GM23338 (cell line): ENCODE measurements at regions not wholly inside any gene's neighbourhood (a gene's known extent, or its start where the extent isn't known, plus 50 kb on each side); places are given as distances from the start of the nearest gene placed in this dataset.
A peak's percentile ranks its signal among the peaks of the same experiment; 100 is the strongest.
"Not testable (repeated sequence)": the region's sequence is repeated elsewhere in the genome, so short reads cannot be mapped to it uniquely, and the experiment has no call there.

Experiments used
- ATAC-seq: fragments of 200-7000 bp; cut with Tn5 transposase; 3 replicates; pipeline ENCODE4 v1.9.1; 2020
- DNase-seq: peaks from one replicate; pipeline ENCODE4 v3.0.0-alpha.2; 2015; ENCODE audit warnings: low spot score
- H2AFZ ChIP-seq: fragments of 200-600 bp; sonication (generic); 2 replicates; pipeline ENCODE4 v1.8.0; 2016; ENCODE audit warnings: antibody characterized with exemption, mild to moderate bottlenecking, moderate library complexity
- H3F3A ChIP-seq: fragments of 200-600 bp; sonication (generic); replicated peaks from 2 replicates; pipeline ENCODE4 v1.8.0; 2017; ENCODE audit warnings: antibody characterized with exemption, mixed run types, low read depth
- H3K27ac ChIP-seq: fragments of 200-600 bp; sonication (generic); 2 replicates; pipeline ENCODE4 v1.6.1; 2016; ENCODE audit warnings: low read depth
- H3K27me3 ChIP-seq: fragments of 200-600 bp; sonication (generic); 2 replicates; pipeline ENCODE4 v1.8.0; 2016; ENCODE audit warnings: mild to moderate bottlenecking, mixed run types, moderate library complexity; ENCODE audit not compliant: insufficient read depth
- H3K36me3 ChIP-seq: fragments of 200-600 bp; sonication (generic); 2 replicates; pipeline ENCODE4 v1.8.0; 2016; ENCODE audit warnings: mild to moderate bottlenecking; ENCODE audit not compliant: insufficient read depth
- H3K4me1 ChIP-seq: fragments of 200-600 bp; sonication (generic); 2 replicates; pipeline ENCODE4 v1.8.0; 2016; ENCODE audit warnings: mild to moderate bottlenecking, moderate library complexity; ENCODE audit not compliant: insufficient read depth
- H3K4me2 ChIP-seq: fragments of 200-600 bp; sonication (generic); 2 replicates; pipeline ENCODE4 v1.7.1; 2017; ENCODE audit warnings: mixed run types
- H3K4me3 ChIP-seq: fragments of 200-600 bp; sonication (generic); 2 replicates; pipeline ENCODE4 v1.6.1; 2016; ENCODE audit warnings: mixed run types
- H3K79me2 ChIP-seq: fragments of 200-600 bp; sonication (generic); replicated peaks from 2 replicates; pipeline ENCODE4 v1.8.0; 2017; ENCODE audit warnings: mild to moderate bottlenecking; ENCODE audit not compliant: insufficient read depth
- H3K9me2 ChIP-seq: fragments of 200-600 bp; sonication (generic); 2 replicates; pipeline ENCODE4 v1.8.0; 2017; ENCODE audit not compliant: insufficient read depth
- H4K20me1 ChIP-seq: fragments of 200-600 bp; sonication (generic); replicated peaks from 2 replicates; pipeline ENCODE4 v1.8.0; 2017; ENCODE audit warnings: mild to moderate bottlenecking; ENCODE audit not compliant: insufficient read depth
- H3K27ac Mint-ChIP-seq: 2 replicates; pipeline ENCODE4 v1.8.0; 2020; ENCODE audit warnings: inconsistent platforms, mild to moderate bottlenecking, moderate library complexity, mixed read lengths
- H3K27me3 Mint-ChIP-seq: 3 replicates; pipeline ENCODE4 v1.8.0; 2022; ENCODE audit warnings: low read depth, mild to moderate bottlenecking, moderate library complexity, mixed read lengths, inconsistent platforms; ENCODE audit not compliant: insufficient read depth, poor library complexity
- H3K36me3 Mint-ChIP-seq: 3 replicates; pipeline ENCODE4 v1.8.0; 2021; ENCODE audit warnings: low read depth, mild to moderate bottlenecking, inconsistent platforms, moderate library complexity, mixed read lengths
- H3K4me1 Mint-ChIP-seq: 3 replicates; pipeline ENCODE4 v1.8.0; 2020; ENCODE audit warnings: mild to moderate bottlenecking, inconsistent platforms, mixed read lengths
- H3K4me3 Mint-ChIP-seq: 3 replicates; pipeline ENCODE4 v1.8.0; 2021; ENCODE audit warnings: moderate library complexity, mild to moderate bottlenecking, inconsistent platforms, mixed read lengths
- H3K9me3 Mint-ChIP-seq: 3 replicates; pipeline ENCODE4 v1.8.0; 2020; ENCODE audit warnings: moderate library complexity, mild to moderate bottlenecking, inconsistent platforms, mixed read lengths
- EZH2phosphoT487 ChIP-seq: fragments of 200-600 bp; sonication (generic); IDR thresholded peaks from one replicate; pipeline ENCODE4 v1.8.1; 2018; ENCODE audit warnings: antibody characterized with exemption; ENCODE audit not compliant: unreplicated experiment
- NANOG ChIP-seq: IDR thresholded peaks from 2 replicates; pipeline ENCODE4 v1.6.1; 2016; ENCODE audit warnings: antibody characterized with exemption, borderline replicate concordance
- ZNF114 ChIP-seq: fragments of 250-450 bp; sonication (Bioruptor Pico); IDR thresholded peaks from 2 replicates; pipeline ENCODE4 v1.5.0; 2020; ENCODE audit warnings: mild to moderate bottlenecking, moderate library complexity
- TF ChIP-seq, protein P1 (sequence below), 2 experiments: fragments of 200-600 bp in 1 of 2; sonication (generic) in 1 of 2; conservative IDR thresholded peaks; 2 replicates each; pipeline versions ENCODE4 v1.5.1 to v1.6.1; 2016 to 2017; ENCODE audit warnings: antibody characterized with exemption in 2 of 2, low read depth in 2 of 2, mild to moderate bottlenecking in 2 of 2, moderate library complexity in 1 of 2

DNA sequence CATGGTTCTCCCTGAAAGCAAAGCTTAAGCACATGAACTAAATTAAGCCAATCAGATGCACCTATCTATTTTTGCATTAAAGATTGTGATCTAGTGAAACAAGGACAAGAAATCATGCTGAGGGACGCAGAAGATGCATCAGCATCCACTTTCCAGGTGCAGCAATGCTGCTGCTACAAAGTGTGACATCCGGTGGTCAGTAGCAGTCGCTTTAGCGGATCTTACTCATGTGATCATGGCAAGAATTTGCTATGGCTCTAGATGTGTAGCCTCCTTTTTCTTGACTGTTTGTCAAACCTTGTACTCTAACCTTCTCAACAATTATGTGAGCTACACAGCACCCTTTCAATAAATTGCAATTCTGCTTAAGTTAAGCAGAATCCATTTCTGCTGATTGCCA lies 126.8 kb upstream of the SMLR1 start:
- Histone ChIP-seq H3K4me3 (no peak overlapping the region), H3K36me3 (no peaks in the 10 kb centered on the region), H3K4me2 (no peak overlapping the region), H3K27me3 (no peaks in the 10 kb centered on the region), H3K27ac (no peak overlapping the region), H3K79me2 (no peaks in the 10 kb centered on the region), H3F3A (no peaks in the 10 kb centered on the region), H3K9me2 (no peaks in the 10 kb centered on the region), H2AFZ (no peak overlapping the region), H4K20me1 (no peaks in the 10 kb centered on the region), H3K4me1 (no peaks in the 10 kb centered on the region)
- TF ChIP-seq ZNF114 (CRISPR knock-in tag) (no peak), EZH2phosphoT487 (no peak)
- TF ChIP-seq, protein P1, sequence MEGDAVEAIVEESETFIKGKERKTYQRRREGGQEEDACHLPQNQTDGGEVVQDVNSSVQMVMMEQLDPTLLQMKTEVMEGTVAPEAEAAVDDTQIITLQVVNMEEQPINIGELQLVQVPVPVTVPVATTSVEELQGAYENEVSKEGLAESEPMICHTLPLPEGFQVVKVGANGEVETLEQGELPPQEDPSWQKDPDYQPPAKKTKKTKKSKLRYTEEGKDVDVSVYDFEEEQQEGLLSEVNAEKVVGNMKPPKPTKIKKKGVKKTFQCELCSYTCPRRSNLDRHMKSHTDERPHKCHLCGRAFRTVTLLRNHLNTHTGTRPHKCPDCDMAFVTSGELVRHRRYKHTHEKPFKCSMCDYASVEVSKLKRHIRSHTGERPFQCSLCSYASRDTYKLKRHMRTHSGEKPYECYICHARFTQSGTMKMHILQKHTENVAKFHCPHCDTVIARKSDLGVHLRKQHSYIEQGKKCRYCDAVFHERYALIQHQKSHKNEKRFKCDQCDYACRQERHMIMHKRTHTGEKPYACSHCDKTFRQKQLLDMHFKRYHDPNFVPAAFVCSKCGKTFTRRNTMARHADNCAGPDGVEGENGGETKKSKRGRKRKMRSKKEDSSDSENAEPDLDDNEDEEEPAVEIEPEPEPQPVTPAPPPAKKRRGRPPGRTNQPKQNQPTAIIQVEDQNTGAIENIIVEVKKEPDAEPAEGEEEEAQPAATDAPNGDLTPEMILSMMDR (conservative IDR thresholded peaks at IDR 0.05; ENCODE audit: low read depth in 2 of 2): peak in 1 of 2 experiments; percentile 40; a peak in 2 of 4 replicates
- Mint-ChIP-seq H3K4me1 (no peaks in the 10 kb centered on the region; the same call in 2 of the 3 replicates), H3K9me3 (no peaks in the 10 kb centered on the region; the same call in 2 of the 3 replicates), H3K36me3 (no peaks in the 10 kb centered on the region), H3K27ac (no peak overlapping the region), H3K4me3 (no peak overlapping the region), H3K27me3 (peaks cover 2% of the 10 kb centered on the region)
- DNase-seq: no peak
- ATAC-seq: no peak

DNA sequence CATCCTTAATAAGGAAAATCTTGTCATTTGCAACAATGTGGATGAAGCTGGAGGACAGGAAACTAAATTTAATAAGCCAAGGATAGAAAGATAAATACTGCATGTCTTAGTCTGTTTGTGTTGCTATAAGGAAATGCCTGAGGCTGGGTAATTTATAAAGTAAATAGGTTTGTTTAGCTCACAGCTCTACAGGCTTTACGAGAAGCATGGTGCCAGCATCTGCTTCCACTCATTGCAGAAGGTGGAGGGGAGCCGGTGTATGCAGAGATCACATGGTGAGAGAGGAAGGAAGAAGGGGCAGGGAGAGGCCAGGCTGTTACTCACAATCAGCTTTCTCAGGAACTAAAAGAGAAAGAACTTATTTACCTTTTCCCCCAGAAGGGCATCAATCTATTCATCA lies 118.9 kb upstream of the SMLR1 start:
- Mint-ChIP-seq H3K27me3 (no peaks in the 10 kb centered on the region), H3K27ac (no peak overlapping the region), H3K36me3 (peaks cover 3% of the 10 kb centered on the region; the same call in 2 of the 3 replicates), H3K4me3 (no peak overlapping the region), H3K9me3 (peaks cover 13% of the 10 kb centered on the region; the same call in 2 of the 3 replicates), H3K4me1 (peaks cover 21% of the 10 kb centered on the region)
- Histone ChIP-seq H3K4me2 (no peak overlapping the region), H3F3A (no peaks in the 10 kb centered on the region), H3K79me2 (no peaks in the 10 kb centered on the region), H3K27me3 (no peaks in the 10 kb centered on the region), H3K27ac (no peak overlapping the region), H3K4me3 (no peak overlapping the region), H2AFZ (peak overlapping the region; percentile 67; the same call in 1 of the 2 replicates), H3K4me1 (peaks cover 20% of the 10 kb centered on the region), H4K20me1 (no peaks in the 10 kb centered on the region), H3K9me2 (no peaks in the 10 kb centered on the region; the same call in 1 of the 2 replicates), H3K36me3 (no peaks in the 10 kb centered on the region)
- ATAC-seq: no peak
- TF ChIP-seq EZH2phosphoT487: no peak
- DNase-seq: no peak

DNA sequence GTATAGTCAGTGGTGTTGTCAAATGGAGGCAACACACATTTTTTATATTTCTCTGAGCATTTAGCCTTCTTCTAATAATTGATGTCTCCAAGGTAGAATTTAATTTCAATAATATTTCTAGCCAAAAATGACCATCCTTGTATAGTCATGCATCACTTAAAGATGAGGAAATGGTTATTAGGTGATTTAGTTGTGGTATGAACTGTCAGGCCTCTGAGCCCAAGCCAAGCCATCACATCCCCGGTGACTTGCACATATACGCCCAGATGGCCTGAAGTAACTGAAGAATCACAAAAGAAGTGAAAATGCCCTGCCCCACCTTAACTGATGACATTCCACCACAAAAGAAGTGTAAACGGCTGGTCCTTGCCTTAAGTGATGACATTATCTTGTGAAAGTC lies 115.6 kb upstream of the SMLR1 start:
- not testable (repeated sequence) for H3K36me3 Mint-ChIP-seq
- H3K27ac ChIP-seq: peak overlapping the region; percentile 53; the same call in 1 of the 2 replicates

More for the DNA sequence above, 115.6 kb upstream of the SMLR1 start:
- ATAC-seq, H3K36me3 ChIP-seq, H2AFZ ChIP-seq, H3K9me2 ChIP-seq, H3F3A ChIP-seq, H3K4me2 ChIP-seq, H3K9me3 Mint-ChIP-seq, DNase-seq, H3K79me2 ChIP-seq, H3K27me3 Mint-ChIP-seq, H3K27me3 ChIP-seq, H4K20me1 ChIP-seq, H3K4me3 ChIP-seq: not testable (repeated sequence)
- H3K4me1 ChIP-seq: peaks cover 39% of the 10 kb centered on the region
- TF ChIP-seq NANOG: 0 out of 2 replicates have a peak, but pooled peaks have one; percentile 24
- Mint-ChIP-seq H3K4me3 (peak overlapping the region; percentile 8; the same call in 1 of the 3 replicates), H3K4me1 (peaks cover 41% of the 10 kb centered on the region), H3K27ac (peak overlapping the region; percentile 79)
